ENCODE measurements at regions not wholly inside any gene's neighbourhood (a gene's known extent, or its start where the extent isn't known, plus 50 kb on each side); places are given as distances from the start of the nearest gene placed in this dataset.
"Not testable (repeated sequence)": the region's sequence is repeated elsewhere in the genome, so short reads cannot be mapped to it uniquely, and the experiment has no call there.

DNA sequence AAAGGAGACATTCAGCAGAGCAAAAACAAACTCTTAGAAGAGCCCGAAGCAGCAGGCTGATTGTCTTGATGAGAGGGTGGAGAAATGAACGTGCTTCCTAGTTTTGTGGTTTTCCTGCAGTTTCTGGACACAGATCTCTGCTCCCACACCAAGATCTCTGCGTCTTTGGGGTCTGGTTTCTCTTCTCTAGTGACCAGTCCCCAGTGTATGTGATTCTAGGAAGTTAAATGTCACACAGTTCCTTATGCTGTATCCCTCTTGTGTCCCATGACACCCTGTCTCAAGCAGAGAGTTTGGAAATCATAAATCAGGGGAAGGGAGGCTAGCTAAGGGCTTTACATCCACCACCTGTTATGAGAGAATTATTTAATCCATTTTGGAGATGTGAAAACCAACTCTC is 55.4 kb upstream of the KLF14 start:
- DNase-seq (ENCODE audit: low read depth in 2 of 2, low spot score in 1 of 2): no peak

DNA sequence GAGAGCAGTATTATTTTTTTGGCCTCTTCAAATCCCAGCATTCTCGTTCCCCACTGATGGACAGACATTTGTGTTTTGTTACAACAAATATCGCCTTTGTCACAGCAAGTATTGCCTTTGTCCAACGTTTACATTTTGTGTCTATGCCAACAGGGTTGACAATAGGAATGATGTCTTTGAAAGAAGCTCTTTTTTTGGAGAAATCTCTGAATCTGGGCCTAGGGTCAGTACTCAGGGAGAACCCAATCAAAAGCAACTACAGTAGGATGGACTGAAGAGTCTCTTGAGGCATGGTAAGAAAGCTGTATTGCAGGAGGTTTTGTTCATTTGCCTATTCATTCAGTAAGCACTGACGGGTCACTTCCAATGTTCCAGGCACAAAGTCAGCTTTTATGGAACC is 57.7 kb upstream of the KLF14 start:
- no peak for DNase-seq (ENCODE audit: low read depth in 2 of 2, low spot score in 1 of 2)

DNA sequence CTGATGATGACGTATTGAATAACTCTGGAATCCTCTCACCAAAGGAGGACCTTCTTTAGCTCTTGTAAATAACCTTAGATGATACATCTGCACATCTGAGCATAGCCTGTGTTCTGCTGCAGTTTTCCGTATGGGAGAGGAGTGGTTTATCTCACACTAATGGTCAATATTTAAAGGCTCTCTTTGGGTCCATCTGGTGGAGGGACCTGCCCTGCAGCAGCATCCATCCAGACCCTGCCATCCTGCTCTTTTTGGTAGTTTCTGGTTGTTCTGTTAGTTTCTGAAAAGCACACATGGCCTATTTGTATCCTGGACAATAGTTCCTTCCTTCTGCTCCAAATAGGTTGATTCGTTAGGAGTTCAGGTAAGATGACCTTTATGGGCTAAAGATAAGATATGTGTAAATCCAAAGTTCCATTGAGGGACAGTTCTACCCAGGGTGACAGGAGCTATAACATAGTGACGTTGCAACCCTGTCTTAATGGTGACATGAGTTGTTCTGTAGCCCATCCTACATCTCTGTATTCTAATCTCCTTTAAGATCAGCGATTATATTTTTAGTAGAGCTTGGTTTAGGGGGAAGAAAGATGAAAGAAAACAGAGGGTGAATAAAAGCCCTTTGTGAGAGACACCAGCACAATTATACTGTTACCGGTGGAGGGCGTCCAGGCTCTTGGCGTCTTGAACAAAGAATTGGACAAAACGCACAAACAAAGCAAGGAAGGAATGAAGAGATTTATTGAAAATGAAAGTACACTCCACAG is 60.0 kb upstream of the KLF14 start:
- no peak for DNase-seq (ENCODE audit: low read depth in 2 of 2, low spot score in 1 of 2)

DNA sequence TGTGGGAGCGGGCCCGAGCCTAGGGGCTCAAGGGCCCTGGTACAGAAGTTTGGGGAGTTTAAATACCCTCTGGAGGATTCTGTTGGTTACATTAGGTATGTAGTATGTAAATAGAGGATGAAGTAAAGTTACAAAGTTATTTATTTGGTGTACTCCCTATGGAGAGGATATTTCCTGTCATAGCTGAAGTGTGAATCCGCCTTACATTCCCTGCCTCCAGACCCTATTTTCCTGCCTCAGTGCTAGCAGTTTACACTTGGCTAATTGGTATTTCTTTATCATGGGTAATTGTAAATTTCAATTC is 60.6 kb upstream of the KLF14 start:
- DNase-seq (ENCODE audit: low read depth in 2 of 2, low spot score in 1 of 2): no peak

DNA sequence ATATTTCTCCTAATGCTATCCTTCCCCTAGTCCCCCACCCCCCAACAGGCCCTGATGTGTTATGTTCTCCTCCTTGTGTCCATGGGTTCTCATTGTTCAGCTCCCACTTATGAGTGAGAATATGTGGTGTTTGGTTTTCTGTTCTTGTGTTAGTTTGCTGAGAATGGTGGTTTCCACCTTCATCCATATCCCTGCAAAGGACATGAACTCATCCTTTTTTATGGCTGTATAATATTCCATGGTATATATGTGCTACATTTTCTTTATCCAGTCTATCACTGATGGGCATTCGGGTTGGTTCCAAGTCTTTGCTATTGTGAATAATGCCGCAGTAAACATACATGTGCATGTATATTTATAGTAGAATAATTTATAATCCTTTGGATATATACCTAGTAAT is 62.4 kb upstream of the KLF14 start:
- DNase-seq (ENCODE audit: low read depth in 2 of 2, low spot score in 1 of 2): not testable (repeated sequence)

DNA sequence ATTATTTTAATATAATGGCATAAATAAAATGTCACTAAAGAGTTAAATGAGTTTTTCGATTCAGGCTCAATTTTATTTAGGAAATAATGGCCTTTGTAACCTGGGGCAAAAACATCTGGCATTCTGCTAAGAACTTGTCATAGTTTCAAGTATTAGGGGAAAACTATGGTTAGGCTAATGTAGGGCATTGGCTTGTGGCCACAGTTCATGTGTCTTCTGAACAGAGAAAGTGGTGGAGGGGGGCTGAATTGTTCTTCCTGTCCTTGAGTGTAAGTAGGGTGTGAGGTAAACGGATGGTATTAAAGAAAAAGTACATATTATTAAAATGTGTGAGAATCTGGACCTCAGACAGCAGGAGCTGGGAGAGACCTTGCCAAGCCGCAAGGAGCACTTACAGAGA is 69.1 kb upstream of the KLF14 start:
- no peak for DNase-seq (ENCODE audit: low read depth in 2 of 2, low spot score in 1 of 2)

DNA sequence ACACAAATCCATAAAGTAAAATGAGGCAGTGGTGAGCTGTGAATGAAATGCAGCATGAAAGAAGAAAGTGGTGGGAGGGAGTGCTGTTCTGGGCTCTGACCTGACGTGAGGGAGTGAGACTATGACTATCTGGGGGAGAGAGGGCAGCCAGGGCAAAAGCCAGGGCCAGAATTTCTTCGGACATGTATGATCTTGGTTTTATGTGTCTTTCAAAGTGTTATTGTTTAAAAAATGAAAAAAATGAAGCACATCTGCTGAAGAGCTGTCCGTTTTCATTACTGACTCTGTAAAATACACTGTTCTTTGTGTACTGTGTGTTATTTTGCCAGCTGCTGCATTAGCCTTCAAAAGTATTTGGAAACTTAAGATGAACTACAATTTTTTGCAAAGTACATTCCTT is 70.2 kb upstream of the KLF14 start:
- DNase-seq (ENCODE audit: low read depth in 2 of 2, low spot score in 1 of 2): no peak

DNA sequence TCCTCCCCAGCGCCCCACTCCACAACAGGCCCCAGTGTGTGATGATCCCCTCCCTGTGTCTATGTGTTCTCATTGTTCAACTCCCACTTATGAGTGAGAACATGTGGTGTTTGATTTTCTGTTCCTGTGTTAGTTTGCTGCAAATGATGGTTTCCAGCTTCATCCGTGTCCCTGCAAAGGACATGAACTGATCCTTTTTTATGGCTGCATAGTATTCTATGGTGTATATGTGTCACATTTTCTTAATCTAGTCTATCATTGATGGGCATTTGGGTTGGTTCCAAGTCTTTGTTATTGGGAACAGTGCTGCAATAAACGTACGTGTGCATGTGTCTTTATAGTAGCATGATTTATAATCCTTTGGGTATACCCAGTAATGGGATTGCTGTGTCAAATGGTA is 78.8 kb upstream of the KLF14 start:
- DNase-seq (ENCODE audit: low read depth in 2 of 2, low spot score in 1 of 2): not testable (repeated sequence)

DNA sequence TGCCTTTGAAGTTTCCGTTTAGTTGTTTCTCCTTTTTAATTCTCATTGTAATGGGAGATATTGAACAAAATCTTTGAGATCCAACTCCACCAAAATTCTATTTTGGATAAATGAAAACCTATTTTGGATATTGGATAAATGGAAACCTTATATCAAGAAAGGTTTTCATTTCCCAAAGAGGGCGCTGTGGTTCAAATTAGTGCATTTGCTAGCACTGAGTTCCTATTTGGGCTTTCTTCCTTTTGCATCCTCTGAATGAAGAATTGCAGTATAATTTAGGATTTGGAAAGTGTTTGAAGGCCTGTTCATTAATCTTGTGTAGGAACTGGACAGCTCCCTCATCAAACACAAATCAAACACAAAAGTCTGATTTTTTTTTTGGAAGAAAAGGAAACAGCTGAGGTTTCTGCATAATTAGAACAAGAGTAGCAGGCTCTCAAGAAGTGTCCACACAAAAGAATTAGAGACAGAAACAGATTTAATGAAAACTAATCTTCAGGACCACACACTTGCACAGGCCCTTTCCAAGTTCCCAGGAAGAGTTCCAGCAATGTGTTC is 80.8 kb upstream of the KLF14 start:
- DNase-seq (ENCODE audit: low read depth in 2 of 2, low spot score in 1 of 2): no peak

DNA sequence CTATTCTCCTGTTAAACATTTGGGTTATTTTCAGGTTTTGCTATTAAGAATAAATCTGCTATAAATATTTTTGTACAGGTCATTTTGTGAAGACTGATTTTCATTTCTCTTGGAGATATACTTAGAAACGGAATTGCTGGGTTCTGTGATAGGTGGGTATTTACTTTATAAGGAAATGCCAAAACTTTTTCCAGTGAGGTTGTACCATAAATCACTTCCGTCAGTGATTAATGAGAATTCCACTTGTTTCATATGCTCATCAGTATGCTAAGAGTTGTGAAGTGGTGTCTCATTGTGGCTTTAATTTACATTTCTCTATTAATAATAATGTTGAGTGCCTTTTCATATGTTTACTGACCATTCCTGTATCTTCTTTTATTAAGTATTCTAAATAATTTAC is 84.0 kb upstream of the KLF14 start:
- DNase-seq (ENCODE audit: low read depth in 2 of 2, low spot score in 1 of 2): no peak

DNA sequence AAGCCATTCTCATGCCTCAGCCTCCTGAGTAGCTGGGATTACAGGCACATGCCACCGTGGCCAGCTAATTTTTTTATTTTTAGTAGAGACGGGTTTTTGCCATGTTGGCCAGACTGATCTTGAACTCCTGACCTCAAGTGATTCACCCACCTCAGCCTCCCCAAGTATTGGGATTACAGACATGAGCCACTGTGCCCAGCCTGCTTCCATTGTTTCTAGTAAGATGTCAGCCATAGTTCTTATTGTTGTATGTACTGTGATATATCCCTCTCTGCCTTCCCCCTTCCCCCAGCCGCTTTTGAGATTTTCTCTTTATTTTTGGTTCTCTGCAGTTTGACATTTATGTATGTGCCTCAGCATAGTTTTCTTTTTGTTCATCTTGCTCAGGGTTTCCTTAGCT is 87.9 kb upstream of the KLF14 start:
- DNase-seq (ENCODE audit: low read depth in 2 of 2, low spot score in 1 of 2): no peak

DNA sequence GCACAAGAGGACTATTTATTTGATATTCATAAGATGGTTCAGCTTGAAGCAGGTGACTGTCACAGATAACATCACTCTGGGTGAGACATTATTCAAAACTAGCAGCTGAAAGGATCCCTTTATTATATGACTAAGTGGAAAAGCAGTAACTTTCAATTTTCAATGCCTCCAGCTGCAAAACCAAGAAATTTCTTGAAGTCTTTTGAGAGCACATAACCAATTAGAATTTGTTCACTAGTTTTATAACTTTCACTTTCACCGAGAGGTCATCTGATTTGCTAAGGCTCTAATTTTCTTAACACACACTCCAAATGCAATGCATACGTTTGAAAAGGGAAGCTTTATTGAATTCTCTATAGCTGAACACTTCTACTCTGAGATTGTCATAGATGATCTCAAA is 88.6 kb upstream of the KLF14 start:
- DNase-seq (ENCODE audit: low read depth in 2 of 2, low spot score in 1 of 2): no peak

DNA sequence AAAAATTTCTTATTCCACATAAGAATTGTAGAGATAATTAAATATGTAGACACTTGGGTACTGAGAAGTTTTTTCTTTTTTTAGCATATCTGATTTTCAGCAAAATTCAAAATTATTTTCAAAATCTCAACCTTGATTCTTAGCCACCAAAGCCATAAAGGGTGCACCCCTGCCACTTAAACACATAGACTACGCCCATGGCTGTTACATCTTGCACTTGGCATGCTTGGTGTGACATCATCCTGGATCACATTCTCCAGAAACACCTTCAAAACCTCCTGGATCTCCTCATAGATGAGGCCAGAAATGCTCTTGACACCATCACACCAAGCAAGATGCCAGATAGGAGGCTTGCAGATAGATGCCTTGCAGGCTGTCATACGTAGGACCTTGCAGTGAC is 89.1 kb upstream of the KLF14 start:
- DNase-seq (ENCODE audit: low read depth in 2 of 2, low spot score in 1 of 2): no peak

DNA sequence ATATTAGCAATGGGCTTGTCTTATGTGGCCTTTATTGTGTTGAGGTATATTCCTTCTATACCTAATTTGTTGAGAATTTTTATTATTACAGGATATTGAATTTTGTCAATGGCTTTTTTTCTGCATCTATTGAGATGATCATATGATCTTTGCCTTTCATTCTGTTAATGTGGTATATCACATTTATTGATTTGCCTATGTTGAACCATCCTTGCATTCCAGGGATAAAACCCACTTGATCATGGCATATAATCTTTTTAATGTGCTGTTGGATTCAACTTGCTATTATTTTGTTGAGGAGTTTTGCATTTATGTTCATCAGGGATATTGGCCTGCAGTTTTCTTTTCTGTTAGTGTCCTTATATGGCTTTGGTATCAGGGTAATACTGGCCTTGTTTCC is 91.8 kb upstream of the KLF14 start:
- no peak for DNase-seq (ENCODE audit: low read depth in 2 of 2, low spot score in 1 of 2)

DNA sequence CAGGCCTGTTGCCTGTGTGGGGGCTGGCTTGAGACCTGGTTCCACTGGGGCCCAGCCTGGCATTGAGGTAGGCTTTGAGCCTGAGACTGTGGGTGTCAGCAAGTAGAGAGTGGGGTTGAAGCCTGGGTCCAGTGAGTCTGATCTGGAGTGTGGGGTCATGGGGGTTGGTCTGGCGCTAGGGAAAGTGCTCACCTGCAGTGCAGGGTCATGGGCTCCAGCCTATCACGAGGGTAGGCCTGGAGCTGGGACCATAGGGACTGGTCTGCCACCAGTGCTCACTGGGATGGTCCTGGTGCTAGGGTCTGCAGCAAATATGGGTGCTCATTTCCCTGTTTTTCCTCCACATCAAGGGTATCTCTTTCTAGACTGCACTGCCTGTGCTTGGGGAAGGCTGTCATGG is 95.4 kb upstream of the KLF14 start:
- no peak for DNase-seq (ENCODE audit: low read depth in 2 of 2, low spot score in 1 of 2)

DNA sequence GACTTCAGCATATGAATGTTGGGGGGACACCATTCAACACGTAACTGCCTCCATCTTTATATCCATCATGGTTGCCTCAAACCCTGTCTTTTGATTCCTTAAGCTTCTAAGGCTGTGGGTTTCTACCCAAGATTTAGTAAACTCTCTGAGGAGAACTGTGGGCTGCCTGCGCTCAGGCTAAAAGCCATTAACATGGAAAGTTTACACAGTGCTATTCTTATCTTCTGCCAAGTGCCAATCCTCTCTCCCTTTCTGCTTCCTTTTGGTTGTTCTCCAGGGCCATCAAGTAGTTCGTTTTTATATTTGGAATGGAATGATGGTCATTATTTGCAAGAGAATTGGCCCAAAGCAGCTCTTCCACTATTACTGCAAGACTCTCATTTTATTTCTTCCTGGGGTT is 97.3 kb upstream of the KLF14 start:
- DNase-seq (ENCODE audit: low read depth in 2 of 2, low spot score in 1 of 2): no peak

DNA sequence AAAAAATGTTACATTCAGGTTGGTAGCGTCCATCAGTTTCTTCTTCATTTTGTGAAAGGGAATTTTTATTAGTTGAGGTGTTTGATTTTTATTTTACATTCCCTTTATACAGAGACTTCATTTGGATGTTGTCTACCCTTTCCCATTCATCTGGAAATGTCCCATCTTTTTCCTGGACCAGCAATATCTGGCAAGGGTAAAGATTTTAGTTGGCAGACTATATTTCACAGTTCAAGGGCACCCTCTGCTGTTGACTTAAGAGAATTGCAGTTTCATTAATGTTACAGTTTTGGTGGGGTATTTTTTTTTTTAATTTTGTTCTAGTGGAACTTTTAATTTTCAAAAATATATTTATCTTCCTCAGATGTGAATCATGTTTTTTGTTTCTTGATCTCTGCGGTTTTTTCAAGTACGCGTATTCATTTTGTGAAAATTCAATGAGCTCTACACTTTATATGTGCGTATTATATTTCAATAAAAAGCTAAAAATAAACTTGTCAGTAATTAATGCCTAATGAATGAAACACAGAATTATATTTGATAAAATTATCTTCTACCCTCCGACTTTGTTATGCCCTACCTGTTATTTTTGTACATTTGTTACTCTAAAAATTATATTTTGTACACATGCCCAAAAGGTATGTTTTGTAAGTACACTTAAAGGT is 97.9 kb upstream of the KLF14 start:
- no peak for DNase-seq (ENCODE audit: low read depth in 2 of 2, low spot score in 1 of 2)

DNA sequence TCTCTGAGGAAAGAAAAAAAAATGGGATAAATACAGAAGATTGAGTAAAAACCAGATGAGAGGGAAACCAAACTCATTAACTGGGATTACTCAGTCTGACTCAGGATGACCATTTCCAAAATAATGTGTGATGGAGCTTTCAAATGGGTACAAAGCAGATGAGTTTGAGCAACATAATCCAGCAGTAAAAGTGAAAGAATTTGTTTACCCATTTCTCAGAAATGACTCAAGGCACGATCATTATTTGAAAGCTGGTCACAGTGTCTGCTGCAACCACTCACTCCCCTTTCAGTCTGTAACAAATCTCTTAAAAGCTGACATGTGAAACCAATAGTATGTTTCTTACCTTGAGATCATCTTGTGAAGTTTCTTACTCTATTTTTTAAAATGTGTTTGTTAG is 104.7 kb upstream of the KLF14 start:
- no peak for DNase-seq (ENCODE audit: low read depth in 2 of 2, low spot score in 1 of 2)

DNA sequence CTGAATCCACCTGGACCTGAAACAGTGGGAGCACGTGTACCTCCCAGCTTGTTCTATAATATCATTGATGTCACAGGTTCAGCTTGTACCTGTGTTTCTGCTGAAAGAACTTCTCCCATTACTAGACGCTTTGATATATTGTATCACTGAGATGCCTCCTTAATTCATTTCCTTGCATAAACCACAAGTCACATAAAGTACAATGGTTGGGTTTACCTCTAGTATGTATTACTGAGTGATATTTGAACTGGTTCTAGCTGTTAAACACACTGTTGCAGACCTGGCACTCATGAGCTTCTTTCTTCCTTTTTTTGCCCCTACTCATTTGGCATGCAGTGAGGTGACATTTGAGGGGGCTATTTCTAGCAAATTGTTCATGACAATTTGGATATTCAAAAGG is 106.6 kb upstream of the KLF14 start:
- no peak for DNase-seq (ENCODE audit: low read depth in 2 of 2, low spot score in 1 of 2)

DNA sequence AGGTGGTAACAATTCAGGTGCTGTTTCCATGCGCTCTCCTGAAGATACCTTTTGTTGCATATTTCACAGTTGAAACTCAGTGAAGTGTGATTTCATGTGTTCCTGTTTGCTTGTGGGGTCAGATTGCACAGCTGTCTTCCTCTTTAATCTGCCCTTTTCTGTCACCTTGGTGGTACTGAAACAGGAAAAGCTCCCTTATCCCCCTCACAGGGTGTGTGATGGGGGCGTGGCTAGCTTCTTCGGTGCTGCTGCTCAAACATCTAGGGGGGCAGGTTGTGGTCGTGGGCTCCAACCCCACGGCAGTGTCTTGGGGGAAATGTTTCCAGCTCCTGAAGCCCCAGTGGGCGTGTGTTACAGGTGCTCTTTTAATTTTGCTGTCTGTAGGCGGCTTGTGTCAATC is 107.4 kb upstream of the KLF14 start:
- no peak for DNase-seq (ENCODE audit: low read depth in 2 of 2, low spot score in 1 of 2)

DNA sequence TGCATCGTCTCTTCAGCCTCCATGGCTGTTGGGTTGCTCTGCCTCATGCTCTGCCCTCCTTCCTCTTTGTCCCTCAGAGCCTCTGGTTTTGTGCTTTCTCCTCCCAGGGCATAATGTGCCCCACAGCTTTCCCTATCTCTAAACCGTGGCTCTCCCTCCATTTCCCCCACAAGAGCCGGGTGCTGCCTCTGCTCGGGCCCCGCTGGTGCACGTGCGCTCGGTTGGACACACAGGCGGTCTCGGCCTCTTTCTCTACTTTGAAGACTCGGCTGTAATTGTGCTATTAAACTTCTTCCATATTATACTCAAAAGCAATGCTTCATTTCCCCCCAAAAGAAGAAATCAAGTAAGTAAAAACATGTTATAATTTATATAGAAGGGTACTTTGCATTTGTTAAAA is 109.7 kb upstream of the KLF14 start:
- DNase-seq (ENCODE audit: low read depth in 2 of 2, low spot score in 1 of 2): no peak

DNA sequence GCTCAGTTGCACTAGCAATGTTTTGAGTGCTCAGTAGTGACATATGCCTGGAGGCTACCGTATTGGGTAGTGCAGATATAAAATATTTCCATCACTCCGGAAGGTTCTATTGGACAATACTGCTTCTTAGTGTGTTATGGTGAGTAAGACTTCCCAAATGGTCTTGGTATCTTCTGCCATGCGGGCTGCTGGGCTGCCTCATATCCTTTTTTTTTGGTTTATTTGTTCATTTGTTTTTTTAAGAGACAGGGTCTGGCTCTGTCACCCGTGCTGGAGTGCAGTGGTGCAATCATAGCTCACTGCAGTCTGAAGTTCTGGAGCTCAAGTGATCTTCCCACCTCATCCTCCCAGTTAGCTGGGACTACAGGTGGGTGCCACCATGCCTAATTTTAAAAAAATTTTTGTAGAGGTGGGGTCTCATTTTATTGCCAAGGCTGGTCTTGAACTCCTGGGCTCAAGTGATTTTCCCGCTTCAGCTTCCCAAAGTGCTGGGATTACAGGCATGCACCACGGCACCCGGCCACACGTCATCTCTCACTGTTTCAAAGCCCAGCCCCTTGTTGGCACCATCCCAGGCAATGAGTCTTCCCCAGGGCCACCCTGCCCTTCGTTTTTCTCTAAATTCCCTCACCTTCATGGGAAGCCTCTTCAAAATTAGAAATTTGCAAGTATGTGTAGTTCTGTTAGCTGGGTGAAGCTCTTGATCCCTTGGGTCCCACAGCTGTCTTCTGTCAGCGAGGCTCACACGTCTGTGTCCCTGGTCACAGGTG is 111.0 kb upstream of the KLF14 start:
- no peak for DNase-seq (ENCODE audit: low read depth in 2 of 2, low spot score in 1 of 2)

Data from stimulated activated CD8-positive, alpha-beta memory T cell treated with anti-CD3 and anti-CD28 coated beads, Interleukin-4, amount 100 ng/mL, for 1 hour (primary cell).